WTC11 (cell line): ENCODE measurements at regions not wholly inside any gene's neighbourhood (a gene's known extent, or its start where the extent isn't known, plus 50 kb on each side); places are given as distances from the start of the nearest gene placed in this dataset.

Experiments used
- ATAC-seq: fragments of 200-7000 bp; cut with Tn5 transposase; 2 replicates; pipeline ENCODE4 v1.10.0; 2021; ENCODE audit warnings: mild to moderate bottlenecking, moderate library complexity
- CTCF ChIA-PET: fragments of 300-600 bp; sonication (Branson Sonifier 250); formaldehyde crosslinking; loops from one replicate; lab custom pipeline; 2021; ENCODE audit warnings: antibody characterized with exemption; lab: Charles Lee
- POLR2A ChIA-PET: fragments of 350-600 bp; sonication (Branson Sonifier 250); formaldehyde crosslinking; loops from one replicate; lab custom pipeline; 2021; ENCODE audit warnings: antibody characterized with exemption; lab: Charles Lee
- DNase-seq: peaks from one replicate; pipeline ENCODE4 v3.0.0; 2021; ENCODE audit warnings: low spot score
- H3K27ac Mint-ChIP-seq: 2 replicates; pipeline ENCODE4 v1.8.0; 2021; ENCODE audit warnings: mixed read lengths
- H3K27me3 Mint-ChIP-seq: 2 replicates; pipeline ENCODE4 v1.8.0; 2021; ENCODE audit warnings: low read depth, mild to moderate bottlenecking, moderate library complexity, mixed read lengths
- H3K36me3 Mint-ChIP-seq: 2 replicates; pipeline ENCODE4 v1.8.0; 2021; ENCODE audit warnings: mixed read lengths
- H3K4me1 Mint-ChIP-seq: 2 replicates; pipeline ENCODE4 v1.8.0; 2022; ENCODE audit warnings: mixed read lengths
- H3K4me3 Mint-ChIP-seq: 2 replicates; pipeline ENCODE4 v1.8.0; 2021; ENCODE audit warnings: mild to moderate bottlenecking, moderate library complexity, mixed read lengths
- H3K9me3 Mint-ChIP-seq: 2 replicates; pipeline ENCODE4 v1.8.0; 2021; ENCODE audit warnings: mixed read lengths
- ATF3 ChIP-seq: sonication (generic); formaldehyde crosslinking; conservative IDR thresholded peaks from 2 replicates; pipeline ENCODE4 v1.8.1; 2022; ENCODE audit warnings: mild to moderate bottlenecking, missing genetic modification reagents
- ATF6 ChIP-seq: sonication (generic); formaldehyde crosslinking; IDR thresholded peaks from 2 replicates; pipeline ENCODE4 v1.8.1; 2023; ENCODE audit warnings: mild to moderate bottlenecking, missing genetic modification reagents
- CREB1 ChIP-seq: sonication (generic); formaldehyde crosslinking; IDR thresholded peaks from 2 replicates; pipeline ENCODE4 v1.8.0; 2023; ENCODE audit warnings: mild to moderate bottlenecking, missing genetic modification reagents
- E2F1 ChIP-seq: sonication (generic); formaldehyde crosslinking; IDR thresholded peaks from 2 replicates; pipeline ENCODE4 v1.8.0; 2022; ENCODE audit warnings: mild to moderate bottlenecking, missing genetic modification reagents
- ESRRA ChIP-seq: sonication (generic); formaldehyde crosslinking; IDR thresholded peaks from 2 replicates; pipeline ENCODE4 v1.8.1; 2022; ENCODE audit warnings: mild to moderate bottlenecking, missing genetic modification reagents, borderline replicate concordance
- FOXJ3 ChIP-seq: sonication (generic); formaldehyde crosslinking; IDR thresholded peaks from 2 replicates; pipeline ENCODE4 v1.9.0; 2021; ENCODE audit warnings: missing genetic modification reagents, mild to moderate bottlenecking, borderline replicate concordance
- HMGXB4 ChIP-seq: sonication (generic); formaldehyde crosslinking; IDR thresholded peaks from 2 replicates; pipeline ENCODE4 v1.8.1; 2023; ENCODE audit warnings: mild to moderate bottlenecking, moderate library complexity, missing genetic modification reagents
- MYBL2 ChIP-seq: sonication (generic); formaldehyde crosslinking; IDR thresholded peaks from 2 replicates; pipeline ENCODE4 v1.8.1; 2023; ENCODE audit warnings: mild to moderate bottlenecking, moderate library complexity, missing genetic modification reagents
- NFE2L1 ChIP-seq: sonication (generic); formaldehyde crosslinking; IDR thresholded peaks from 2 replicates; pipeline ENCODE4 v1.8.1; 2023; ENCODE audit warnings: missing genetic modification reagents
- NR3C1 ChIP-seq: sonication (generic); formaldehyde crosslinking; conservative IDR thresholded peaks from 2 replicates; pipeline ENCODE4 v1.8.1; 2023; ENCODE audit warnings: low read depth, mild to moderate bottlenecking, missing genetic modification reagents
- PRDM15 ChIP-seq: sonication (generic); formaldehyde crosslinking; IDR thresholded peaks from 2 replicates; pipeline ENCODE4 v1.8.0; 2022; ENCODE audit warnings: missing genetic modification reagents
- PREB ChIP-seq: sonication (generic); formaldehyde crosslinking; IDR thresholded peaks from 2 replicates; pipeline ENCODE4 v1.8.1; 2022; ENCODE audit warnings: mild to moderate bottlenecking, missing genetic modification reagents, moderate library complexity, borderline replicate concordance
- RELA ChIP-seq: sonication (generic); formaldehyde crosslinking; IDR thresholded peaks from 2 replicates; pipeline ENCODE4 v1.8.1; 2022; ENCODE audit warnings: missing genetic modification reagents, mild to moderate bottlenecking, borderline replicate concordance
- TEAD1 ChIP-seq: sonication (generic); formaldehyde crosslinking; IDR thresholded peaks from 2 replicates; pipeline ENCODE4 v1.8.0; 2022; ENCODE audit warnings: mild to moderate bottlenecking, missing genetic modification reagents
- TEAD4 ChIP-seq: sonication (generic); formaldehyde crosslinking; IDR thresholded peaks from 2 replicates; pipeline ENCODE4 v1.8.0; 2022; ENCODE audit warnings: mild to moderate bottlenecking, missing genetic modification reagents
- ZNF263 ChIP-seq: sonication (generic); formaldehyde crosslinking; IDR thresholded peaks from 2 replicates; pipeline ENCODE4 v1.8.1; 2022; ENCODE audit warnings: low read depth, mild to moderate bottlenecking, moderate library complexity, missing genetic modification reagents
- ZNF425 ChIP-seq: fragments of 250-450 bp; sonication (Bioruptor Pico); conservative IDR thresholded peaks from 2 replicates; pipeline ENCODE4 v1.9.0; 2021; ENCODE audit warnings: mild to moderate bottlenecking

- TF ChIP-seq PRDM15 (CRISPR knock-in tag) (no peak), ATF6 (CRISPR knock-in tag) (no peak), HMGXB4 (CRISPR knock-in tag) (no peak), ZNF263 (CRISPR knock-in tag) (no peak)
These were observed 92.6 kb downstream of the EMP1 start (continued) for GRCh38 chr12:13288937-13289652.

- Mint-ChIP-seq H3K4me1 (no peaks in the 10 kb centered on the region), H3K9me3 (no peaks in the 10 kb centered on the region), H3K27ac (no peak overlapping the region), H3K4me3 (no peak overlapping the region), H3K36me3 (no peaks in the 10 kb centered on the region), H3K27me3 (no peaks in the 10 kb centered on the region)
- TF ChIP-seq FOXJ3 (CRISPR knock-in tag) (no peak), TEAD1 (CRISPR knock-in tag) (no peak)
- ChIA-PET POLR2A (no interaction called here), CTCF (interaction anchor here (1.9 kb wide), 1 partner anchor 11 kb away, joined by 9 read pairs; no protein-coding TSS in a partner anchor)
- DNase-seq (no peak), ATAC-seq (no peak)
These were observed 92.0 kb downstream of the EMP1 start for GRCh38 chr12:13288501-13288900.

- POLR2A ChIA-PET, result no interaction called here
- H3K36me3 Mint-ChIP-seq, result no peaks in the 10 kb centered on the region
- no peak overlapping the region for H3K4me3 Mint-ChIP-seq
- no peaks in the 10 kb centered on the region for H3K9me3 Mint-ChIP-seq
- DNase-seq (no peak), ATAC-seq (no peak)
- H3K27me3 Mint-ChIP-seq, result no peaks in the 10 kb centered on the region
- CTCF ChIA-PET, result interaction anchor here (0.8 to 1.0 kb wide), 2 partner anchors 78 to 455 kb away, joined by 3 read pairs; no protein-coding TSS in a partner anchor
- no peak for TF ChIP-seq NR3C1 (CRISPR knock-in tag)
- TF ChIP-seq RELA (CRISPR knock-in tag), result no peak
- TF ChIP-seq ZNF425 (CRISPR knock-in tag), result no peak
- TF ChIP-seq NFE2L1, result no peak
- TF ChIP-seq CREB1 (CRISPR knock-in tag), result no peak
- no peak for TF ChIP-seq PREB
- no peak for TF ChIP-seq MYBL2
- no peak for TF ChIP-seq ESRRA (CRISPR knock-in tag)
- no peak for TF ChIP-seq ATF3 (CRISPR knock-in tag)
- no peak for TF ChIP-seq E2F1 (CRISPR knock-in tag)
- TF ChIP-seq TEAD4 (CRISPR knock-in tag), result no peak
- no peak overlapping the region for H3K27ac Mint-ChIP-seq
- H3K4me1 Mint-ChIP-seq, result no peaks in the 10 kb centered on the region
These were observed 87.3 kb downstream of the EMP1 start for GRCh38 chr12:13283867-13284266.
